NCI-H2171 treated with DMSO at 0.1 percent for 48 hours (cell line): ENCODE measurements at regions not wholly inside any gene's neighbourhood (a gene's known extent, or its start where the extent isn't known, plus 50 kb on each side); places are given as distances from the start of the nearest gene placed in this dataset.
"Not testable (repeated sequence)": the region's sequence is repeated elsewhere in the genome, so short reads cannot be mapped to it uniquely, and the experiment has no call there.

Experiments used
- DNase-seq: peaks from one replicate; lab custom pipeline; 2025; lab: John Stamatoyannopoulos, UW

GRCh38 chr7:55303220-55303619, 61.9 kb upstream of the LANCL2 start:
- DNase-seq, result no peak

GRCh38 chr7:55304018-55304762, 60.9 kb upstream of the LANCL2 start:
- DNase-seq, result peak; percentile 36

GRCh38 chr7:55305135-55305534, 60.0 kb upstream of the LANCL2 start:
- no peak for DNase-seq

- DNase-seq, result no peak
Measured at GRCh38 chr7:55306331-55306730, 58.8 kb upstream of the LANCL2 start.

- no peak for DNase-seq
Measured at GRCh38 chr7:55307123-55307916, 57.8 kb upstream of the LANCL2 start.

- DNase-seq, result no peak
Measured at GRCh38 chr7:55308186-55308929, 56.8 kb upstream of the LANCL2 start.

- DNase-seq, result no peak
Measured at GRCh38 chr7:55309040-55309991, 55.8 kb upstream of the LANCL2 start.

GRCh38 chr7:55310287-55311025, 54.7 kb upstream of the LANCL2 start:
- DNase-seq, result no peak

GRCh38 chr7:55311892-55312291, 53.2 kb upstream of the LANCL2 start:
- not testable (repeated sequence) for DNase-seq

GRCh38 chr7:55313671-55314070, 51.5 kb upstream of the LANCL2 start:
- not testable (repeated sequence) for DNase-seq

GRCh38 chr7:55314967-55315366, 50.2 kb upstream of the LANCL2 start:
- no peak for DNase-seq
